Activated T-helper 2 cell treated with anti-CD3 and anti-CD28 coated beads, Interferon-gamma antibody, Interleukin-2, Interleukin-4, amounts not matched to agents 10 μg/mL and 5 μg/mL and 100 μg/mL, durations not matched to agents 14 hours and 24 hours and 36 hours (primary cell): ENCODE measurements at regions not wholly inside any gene's neighbourhood (a gene's known extent, or its start where the extent isn't known, plus 50 kb on each side); places are given as distances from the start of the nearest gene placed in this dataset.
"Not testable (repeated sequence)": the region's sequence is repeated elsewhere in the genome, so short reads cannot be mapped to it uniquely, and the experiment has no call there.

Experiments used
- DNase-seq: peaks from one replicate; pipeline ENCODE4 v3.0.0; 2021; ENCODE audit warnings: low spot score
- H3K27ac Mint-ChIP-seq: one replicate; pipeline ENCODE4 v1.8.0; 2021; ENCODE audit warnings: mixed read lengths
- H3K27me3 Mint-ChIP-seq: one replicate; pipeline ENCODE4 v1.8.0; 2021; ENCODE audit warnings: low read depth, mixed read lengths
- H3K36me3 Mint-ChIP-seq: one replicate; pipeline ENCODE4 v1.8.0; 2021; ENCODE audit warnings: low read depth, mixed read lengths
- H3K4me1 Mint-ChIP-seq: one replicate; pipeline ENCODE4 v1.8.0; 2021; ENCODE audit warnings: low read depth, mixed read lengths
- H3K4me3 Mint-ChIP-seq: one replicate; pipeline ENCODE4 v1.8.0; 2021; ENCODE audit warnings: low read depth, mild to moderate bottlenecking, moderate library complexity, mixed read lengths
- H3K9me3 Mint-ChIP-seq: one replicate; pipeline ENCODE4 v1.8.0; 2021; ENCODE audit warnings: mixed read lengths
- intact Hi-C: fragments of 100-400 bp; cut with micrococcal nuclease; formaldehyde crosslinking; loops from one replicate; pipeline ENCODE4 v1.15.1; 2023

DNA sequence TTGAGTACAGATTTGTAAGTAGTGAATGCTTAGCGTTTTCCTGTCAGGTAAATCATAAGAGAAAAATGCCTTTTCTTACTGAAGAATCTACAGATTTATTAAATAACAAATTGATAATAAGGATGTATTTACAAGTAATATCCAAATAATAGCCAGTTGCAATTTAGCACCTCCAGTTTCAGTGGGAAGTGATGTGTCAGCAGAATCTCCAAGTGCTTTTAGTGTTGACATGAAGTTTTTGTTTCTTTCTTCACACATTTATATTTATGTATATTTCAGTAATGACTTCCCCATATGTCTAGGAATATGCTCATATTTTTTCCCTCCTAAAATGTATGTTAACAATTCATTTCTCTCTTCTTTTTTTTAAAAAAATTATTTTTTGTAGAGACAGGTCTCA is 229.9 kb upstream of the GRIN3A start:
- Mint-ChIP-seq H3K27ac (no peak overlapping the region), H3K4me1 (no peaks in the 10 kb centered on the region), H3K27me3 (no peaks in the 10 kb centered on the region), H3K36me3 (no peaks in the 10 kb centered on the region), H3K4me3 (no peak overlapping the region), H3K9me3 (no peaks in the 10 kb centered on the region)
- no peak for DNase-seq
- intact Hi-C loops = no loop called here

DNA sequence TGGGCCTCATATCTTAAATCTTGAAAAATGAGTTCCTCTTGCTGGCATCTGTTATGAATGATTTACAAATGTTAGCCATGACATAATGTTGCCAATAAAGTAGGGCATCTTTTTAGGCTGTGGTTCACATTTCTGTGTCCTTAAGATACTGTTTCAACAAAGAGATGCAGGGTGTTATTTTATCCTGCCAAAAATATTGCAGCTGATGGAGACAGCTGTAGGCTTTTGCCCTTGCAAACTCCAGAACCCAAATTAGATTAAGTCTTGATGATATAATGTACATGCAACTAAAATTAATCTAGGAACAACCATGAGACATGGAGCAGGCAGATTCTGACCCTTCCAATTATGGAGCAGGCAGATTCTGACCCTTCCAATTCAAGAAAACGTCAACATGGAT is 228.2 kb upstream of the GRIN3A start:
- Mint-ChIP-seq H3K36me3 (no peaks in the 10 kb centered on the region), H3K4me3 (no peak overlapping the region), H3K4me1 (no peaks in the 10 kb centered on the region), H3K9me3 (no peaks in the 10 kb centered on the region), H3K27ac (no peak overlapping the region), H3K27me3 (no peaks in the 10 kb centered on the region)
- intact Hi-C loops = no loop called here
- no peak for DNase-seq

DNA sequence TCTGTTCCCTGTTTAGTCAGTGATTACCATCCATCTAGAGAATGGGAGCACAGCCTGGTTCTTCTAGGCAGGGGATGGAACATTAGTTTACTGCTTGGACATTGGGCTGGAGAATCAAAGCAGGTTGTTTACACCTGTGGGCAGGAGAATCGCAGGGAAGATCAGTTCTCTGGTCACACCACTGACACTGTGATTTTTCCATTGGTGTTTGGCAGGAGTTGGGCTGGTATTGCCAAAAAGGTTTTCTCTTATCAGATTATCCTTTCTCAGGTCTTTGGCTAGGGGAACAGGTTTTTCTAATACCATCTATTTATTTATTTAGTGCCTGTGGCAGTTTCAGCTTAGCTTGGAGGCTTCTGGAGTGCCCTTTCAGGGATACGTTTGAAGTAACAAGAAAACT is 219.3 kb upstream of the GRIN3A start:
- Mint-ChIP-seq H3K4me1 (no peaks in the 10 kb centered on the region), H3K36me3 (no peaks in the 10 kb centered on the region), H3K27ac (no peak overlapping the region), H3K4me3 (no peak overlapping the region), H3K9me3 (no peaks in the 10 kb centered on the region), H3K27me3 (no peaks in the 10 kb centered on the region)
- no peak for DNase-seq
- intact Hi-C loops = no loop called here

DNA sequence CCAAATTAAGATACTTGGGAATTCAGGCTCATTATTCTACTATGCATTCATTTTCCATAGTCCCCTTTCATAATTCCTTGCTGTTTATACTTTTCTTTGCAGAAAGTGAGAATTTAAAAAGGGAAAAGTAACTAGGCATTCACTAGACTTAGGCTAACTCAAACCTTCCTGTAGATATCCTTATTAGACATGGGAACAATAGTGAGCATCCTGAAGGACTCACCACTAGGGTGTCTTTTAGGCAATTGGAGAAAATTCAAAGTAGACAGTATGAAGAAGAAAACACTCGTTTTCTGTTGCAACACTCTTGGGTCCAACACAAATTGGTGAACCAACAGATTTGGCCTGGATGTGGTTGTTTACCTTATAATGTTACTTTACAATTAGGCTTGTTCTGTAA is 213.2 kb upstream of the GRIN3A start:
- no peak overlapping the region for H3K4me3 Mint-ChIP-seq
- no peaks in the 10 kb centered on the region for H3K27me3 Mint-ChIP-seq
- no peak for DNase-seq
- intact Hi-C loops = no loop called here
- H3K4me1 Mint-ChIP-seq = no peaks in the 10 kb centered on the region
- H3K9me3 Mint-ChIP-seq = no peaks in the 10 kb centered on the region
- no peaks in the 10 kb centered on the region for H3K36me3 Mint-ChIP-seq
- no peak overlapping the region for H3K27ac Mint-ChIP-seq

DNA sequence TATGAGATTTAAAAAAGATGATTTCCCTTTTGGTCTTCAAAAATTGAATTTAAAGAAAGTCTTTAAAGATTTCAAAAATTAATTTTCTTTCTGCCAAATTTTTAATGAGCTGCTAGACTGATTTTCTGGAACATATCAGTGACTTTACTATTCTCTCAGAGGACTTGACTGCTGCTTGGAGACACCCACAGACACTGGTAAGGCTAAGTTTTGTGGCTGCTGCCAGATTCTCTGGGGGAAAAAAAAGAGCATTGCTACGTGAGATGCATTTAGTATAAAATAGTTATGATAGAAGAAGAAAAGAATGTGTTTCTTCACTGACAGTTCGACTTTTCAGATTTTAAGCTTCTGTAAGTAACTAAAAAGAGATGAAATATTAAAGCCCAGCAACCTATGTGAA is 193.3 kb upstream of the GRIN3A start:
- H3K36me3 Mint-ChIP-seq = no peaks in the 10 kb centered on the region
- DNase-seq = no peak
- H3K4me1 Mint-ChIP-seq = no peaks in the 10 kb centered on the region
- no peaks in the 10 kb centered on the region for H3K9me3 Mint-ChIP-seq
- no peaks in the 10 kb centered on the region for H3K27me3 Mint-ChIP-seq
- no peak overlapping the region for H3K27ac Mint-ChIP-seq
- no peak overlapping the region for H3K4me3 Mint-ChIP-seq
- intact Hi-C loops = no loop called here

DNA sequence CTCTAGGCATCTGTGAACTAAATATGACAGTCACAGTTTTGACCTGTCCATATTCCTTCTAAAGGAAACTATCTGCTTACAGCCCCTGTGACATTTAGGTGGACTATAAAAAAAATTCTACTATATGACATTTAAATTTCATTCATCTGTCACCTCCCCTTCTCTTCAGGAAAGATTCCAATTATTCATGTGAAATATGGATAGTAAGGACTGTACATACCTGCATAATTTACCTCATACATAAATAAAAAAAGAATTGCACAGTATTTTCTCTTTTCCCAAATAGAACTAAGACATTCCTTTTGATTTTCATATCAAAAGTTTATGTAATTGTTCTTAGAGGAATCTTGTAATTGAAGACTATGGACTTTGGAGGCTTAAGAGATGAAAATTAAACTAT is 192.3 kb upstream of the GRIN3A start:
- intact Hi-C loops = no loop called here

DNA sequence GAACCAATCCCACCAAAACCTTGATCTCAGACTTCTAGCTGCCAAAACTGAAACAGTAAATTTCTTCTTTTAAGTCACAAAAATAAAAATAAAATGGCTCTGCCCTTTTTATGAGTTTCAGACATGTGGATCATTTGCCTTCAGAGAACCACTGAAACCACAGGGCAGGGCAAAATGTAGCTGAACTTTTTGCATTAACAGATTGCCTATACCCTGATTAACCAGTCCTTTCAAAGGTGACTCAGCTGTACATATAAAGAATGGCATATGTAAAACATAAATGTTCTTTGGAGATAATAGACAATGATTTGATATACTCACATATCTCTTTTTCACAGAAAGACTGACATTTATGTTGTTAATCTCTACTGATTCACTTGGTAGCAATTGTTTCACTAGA is 187.1 kb upstream of the GRIN3A start:
- no peak for DNase-seq
- Mint-ChIP-seq H3K4me1 (no peaks in the 10 kb centered on the region), H3K4me3 (no peak overlapping the region), H3K27ac (no peak overlapping the region), H3K27me3 (no peaks in the 10 kb centered on the region), H3K9me3 (no peaks in the 10 kb centered on the region), H3K36me3 (no peaks in the 10 kb centered on the region)
- intact Hi-C loops = no loop called here

More for the DNA sequence above, 192.3 kb upstream of the GRIN3A start:
- H3K27me3 Mint-ChIP-seq = no peaks in the 10 kb centered on the region
- H3K27ac Mint-ChIP-seq = no peak overlapping the region
- no peak overlapping the region for H3K4me3 Mint-ChIP-seq
- no peak for DNase-seq
- H3K36me3 Mint-ChIP-seq = no peaks in the 10 kb centered on the region
- no peaks in the 10 kb centered on the region for H3K4me1 Mint-ChIP-seq
- no peaks in the 10 kb centered on the region for H3K9me3 Mint-ChIP-seq

DNA sequence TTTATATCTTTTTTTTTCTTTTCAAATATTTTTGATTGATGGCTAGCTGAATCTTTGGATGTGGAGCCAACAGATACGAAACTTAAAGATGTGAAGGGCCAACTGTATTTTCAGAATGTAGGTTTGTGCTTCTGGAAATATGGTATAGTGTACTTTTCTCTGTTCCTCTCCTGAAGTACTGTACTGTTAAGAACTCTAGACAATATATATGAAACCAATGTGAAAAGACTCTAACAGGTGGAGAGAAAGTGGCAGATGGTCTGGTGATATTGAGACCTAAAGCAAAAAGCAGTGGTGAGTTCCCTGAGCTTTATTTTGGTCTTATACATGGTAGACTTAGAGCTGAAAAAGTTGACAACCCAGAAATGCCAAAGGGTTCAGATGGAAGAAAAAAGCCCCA is 185.0 kb upstream of the GRIN3A start:
- no peaks in the 10 kb centered on the region for H3K36me3 Mint-ChIP-seq
- DNase-seq = no peak
- no peaks in the 10 kb centered on the region for H3K4me1 Mint-ChIP-seq
- H3K9me3 Mint-ChIP-seq = no peaks in the 10 kb centered on the region
- no peak overlapping the region for H3K4me3 Mint-ChIP-seq
- intact Hi-C loops = no loop called here
- H3K27ac Mint-ChIP-seq = no peak overlapping the region
- H3K27me3 Mint-ChIP-seq = no peaks in the 10 kb centered on the region

DNA sequence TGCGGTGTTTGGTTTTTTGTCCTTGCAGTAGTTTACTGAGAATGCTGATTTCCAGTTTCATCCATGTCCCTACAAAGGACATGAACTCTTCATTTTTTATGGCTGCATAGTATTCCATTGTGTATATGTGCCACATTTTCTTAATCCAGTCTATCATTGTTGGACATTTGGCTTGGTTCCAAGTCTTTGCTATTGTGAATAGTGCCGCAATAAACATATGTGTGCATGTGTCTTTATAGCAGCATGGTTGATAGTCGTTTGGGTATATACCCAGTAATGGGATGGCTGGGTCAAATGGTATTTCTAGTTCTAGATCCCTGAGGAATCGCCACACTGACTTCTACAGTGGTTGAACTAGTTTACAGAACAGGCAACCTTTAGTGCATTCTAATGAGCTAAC is 178.5 kb upstream of the GRIN3A start:
- H3K9me3 Mint-ChIP-seq, H3K4me1 Mint-ChIP-seq, DNase-seq, H3K4me3 Mint-ChIP-seq, H3K27me3 Mint-ChIP-seq, H3K27ac Mint-ChIP-seq, intact Hi-C loops, H3K36me3 Mint-ChIP-seq: not testable (repeated sequence)

DNA sequence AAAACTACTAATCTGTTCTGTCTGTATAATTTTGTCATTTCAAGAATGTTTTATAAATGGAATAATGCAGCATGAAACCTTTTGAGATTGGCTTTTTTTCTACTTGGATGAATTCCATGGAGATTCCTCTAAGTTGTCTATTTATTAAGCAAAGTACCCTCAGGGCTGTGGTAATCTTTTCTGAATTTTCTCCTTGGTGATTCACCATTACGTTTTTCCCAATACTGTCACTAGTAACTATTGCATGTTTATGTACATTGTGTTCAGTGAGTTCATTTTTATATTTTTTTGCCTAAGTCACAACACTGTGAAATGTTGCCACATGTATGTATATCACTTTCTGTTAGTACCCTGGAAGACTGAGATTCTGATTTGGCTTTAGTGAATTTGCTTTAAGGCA is 177.0 kb upstream of the GRIN3A start:
- no peaks in the 10 kb centered on the region for H3K9me3 Mint-ChIP-seq
- H3K4me3 Mint-ChIP-seq = no peak overlapping the region
- intact Hi-C loops = no loop called here
- H3K27ac Mint-ChIP-seq = no peak overlapping the region
- DNase-seq = no peak
- no peaks in the 10 kb centered on the region for H3K4me1 Mint-ChIP-seq
- no peaks in the 10 kb centered on the region for H3K27me3 Mint-ChIP-seq
- H3K36me3 Mint-ChIP-seq = no peaks in the 10 kb centered on the region

DNA sequence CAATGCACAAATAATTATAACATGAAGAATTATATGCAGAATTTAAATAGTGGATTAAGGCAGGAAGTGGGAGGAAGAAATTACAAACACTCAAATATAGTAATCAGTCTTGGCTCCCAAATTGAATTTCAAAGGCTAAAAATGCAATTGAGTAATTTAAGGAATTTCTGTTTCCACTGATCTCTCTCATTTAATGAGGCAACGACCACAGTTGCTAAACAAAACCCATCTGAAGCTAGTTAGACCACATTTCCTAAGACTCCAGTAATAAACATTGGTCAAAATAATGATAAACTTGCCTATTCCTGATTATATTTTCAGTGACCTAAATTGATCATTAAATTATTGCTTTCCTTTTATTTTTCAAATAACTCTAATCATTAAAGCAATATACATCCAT is 174.3 kb upstream of the GRIN3A start:
- Mint-ChIP-seq H3K27ac (no peak overlapping the region), H3K9me3 (no peaks in the 10 kb centered on the region), H3K4me1 (no peaks in the 10 kb centered on the region), H3K36me3 (no peaks in the 10 kb centered on the region), H3K4me3 (no peak overlapping the region), H3K27me3 (no peaks in the 10 kb centered on the region)
- intact Hi-C loops = no loop called here
- no peak for DNase-seq

DNA sequence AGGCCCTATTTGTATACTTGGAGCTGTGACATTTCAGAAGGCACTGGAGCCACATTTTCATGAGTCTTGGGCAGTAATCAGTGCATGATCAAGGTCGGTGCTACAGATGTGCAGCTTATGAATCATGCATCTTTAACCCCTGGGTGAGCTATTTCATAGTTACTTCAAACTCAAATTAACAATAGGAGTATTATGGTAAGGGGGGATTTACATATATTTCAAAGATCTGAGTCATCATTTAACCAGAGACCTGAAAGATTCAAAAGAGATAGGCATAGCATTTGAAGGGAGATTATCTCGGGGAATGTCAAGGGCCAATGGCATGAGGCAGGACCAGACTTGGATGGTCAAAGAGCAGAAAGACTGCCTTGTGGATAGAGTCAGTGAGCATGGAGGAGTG is 169.0 kb upstream of the GRIN3A start:
- H3K27me3 Mint-ChIP-seq = no peaks in the 10 kb centered on the region
- H3K4me3 Mint-ChIP-seq = no peak overlapping the region
- no peaks in the 10 kb centered on the region for H3K9me3 Mint-ChIP-seq
- DNase-seq = no peak
- no peak overlapping the region for H3K27ac Mint-ChIP-seq
- H3K4me1 Mint-ChIP-seq = no peaks in the 10 kb centered on the region
- intact Hi-C loops = no loop called here
- H3K36me3 Mint-ChIP-seq = no peaks in the 10 kb centered on the region

DNA sequence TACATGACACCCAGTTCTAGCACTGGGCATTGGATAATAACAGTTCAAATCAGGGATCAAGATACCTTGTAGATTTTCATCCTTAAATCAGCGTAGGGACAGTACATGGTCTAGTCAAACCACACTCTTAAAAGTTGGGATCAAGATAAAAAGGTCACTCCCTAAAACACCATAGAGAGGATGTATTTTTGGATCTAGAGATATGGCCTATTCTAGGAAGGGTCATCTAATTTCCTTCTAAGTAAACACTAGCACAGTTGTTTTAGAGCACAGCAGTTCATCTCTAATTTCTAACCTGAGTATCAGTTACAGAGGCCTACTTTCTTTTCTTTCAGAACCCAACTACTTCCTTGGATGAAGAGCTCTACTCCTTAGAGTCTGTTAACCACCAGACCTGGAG is 166.4 kb upstream of the GRIN3A start:
- intact Hi-C loops = no loop called here
- H3K27ac Mint-ChIP-seq = no peak overlapping the region
- H3K27me3 Mint-ChIP-seq = no peaks in the 10 kb centered on the region
- H3K4me3 Mint-ChIP-seq = no peak overlapping the region
- H3K36me3 Mint-ChIP-seq = no peaks in the 10 kb centered on the region
- no peak for DNase-seq
- no peaks in the 10 kb centered on the region for H3K4me1 Mint-ChIP-seq
- no peaks in the 10 kb centered on the region for H3K9me3 Mint-ChIP-seq

DNA sequence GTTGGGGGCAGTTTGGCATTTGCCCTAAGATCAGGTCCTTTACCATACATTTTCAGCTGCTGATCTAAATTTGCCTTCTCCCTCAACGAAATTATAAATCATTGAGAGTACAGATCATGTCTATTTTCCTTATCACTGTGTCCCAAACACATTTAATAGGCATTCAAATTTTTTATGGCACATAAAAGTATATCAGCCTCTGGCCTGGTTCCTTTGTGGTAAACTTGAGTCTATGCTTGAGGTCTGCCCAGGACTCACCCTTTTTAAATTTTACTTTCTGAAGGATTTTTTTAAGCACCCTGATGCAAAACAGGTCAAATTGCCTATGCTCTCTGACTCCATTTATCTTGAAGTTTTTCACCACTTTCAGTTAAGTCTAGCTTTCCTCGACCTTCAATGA is 163.6 kb upstream of the GRIN3A start:
- H3K27ac Mint-ChIP-seq = no peak overlapping the region

More for the DNA sequence above, 163.6 kb upstream of the GRIN3A start:
- intact Hi-C loops = no loop called here
- H3K4me1 Mint-ChIP-seq = no peaks in the 10 kb centered on the region
- H3K9me3 Mint-ChIP-seq = no peaks in the 10 kb centered on the region
- no peaks in the 10 kb centered on the region for H3K27me3 Mint-ChIP-seq
- DNase-seq = no peak
- no peak overlapping the region for H3K4me3 Mint-ChIP-seq
- no peaks in the 10 kb centered on the region for H3K36me3 Mint-ChIP-seq
